Spleen (tissue), 7 donors: ENCODE measurements at regions not wholly inside any gene's neighbourhood (a gene's known extent, or its start where the extent isn't known, plus 50 kb on each side); places are given as distances from the start of the nearest gene placed in this dataset.

Experiments used
- CTCF ChIP-seq, 11 experiments: fragments of 200-600 bp in 7 of 11; fragments of 450-650 bp in 4 of 11; sonication (generic) in 4 of 11; IDR thresholded peaks in 8 of 11; conservative IDR thresholded peaks in 3 of 11; 1 replicate in 7 of 11; 2 replicates in 4 of 11; pipeline versions ENCODE4 v1.4.0 to v1.8.0; 2016 to 2021; ENCODE audit warnings: antibody characterized with exemption in 11 of 11, inconsistent platforms in 4 of 11, mild to moderate bottlenecking in 1 of 11
- POLR2A ChIP-seq, 3 donors: fragments of 450-650 bp; IDR thresholded peaks; one replicate each; pipeline ENCODE4 v1.5.1; 2017; ENCODE audit warnings: antibody characterized with exemption in 3 of 3, mild to moderate bottlenecking in 1 of 3
- POLR2AphosphoS5 ChIP-seq, 3 donors: sonication (generic); formaldehyde crosslinking; IDR thresholded peaks; one replicate each; pipeline ENCODE4 v1.5.1; 2017; ENCODE audit warnings: antibody characterized with exemption in 3 of 3
- donor health status: DM: no; HTN: no; CAD: no; lungs with moderate emphysema.
- donor health status: DM: no; HTN: no; CAD: no.
- donor health status: DM: no; HTN: no; CAD: no.

DNA sequence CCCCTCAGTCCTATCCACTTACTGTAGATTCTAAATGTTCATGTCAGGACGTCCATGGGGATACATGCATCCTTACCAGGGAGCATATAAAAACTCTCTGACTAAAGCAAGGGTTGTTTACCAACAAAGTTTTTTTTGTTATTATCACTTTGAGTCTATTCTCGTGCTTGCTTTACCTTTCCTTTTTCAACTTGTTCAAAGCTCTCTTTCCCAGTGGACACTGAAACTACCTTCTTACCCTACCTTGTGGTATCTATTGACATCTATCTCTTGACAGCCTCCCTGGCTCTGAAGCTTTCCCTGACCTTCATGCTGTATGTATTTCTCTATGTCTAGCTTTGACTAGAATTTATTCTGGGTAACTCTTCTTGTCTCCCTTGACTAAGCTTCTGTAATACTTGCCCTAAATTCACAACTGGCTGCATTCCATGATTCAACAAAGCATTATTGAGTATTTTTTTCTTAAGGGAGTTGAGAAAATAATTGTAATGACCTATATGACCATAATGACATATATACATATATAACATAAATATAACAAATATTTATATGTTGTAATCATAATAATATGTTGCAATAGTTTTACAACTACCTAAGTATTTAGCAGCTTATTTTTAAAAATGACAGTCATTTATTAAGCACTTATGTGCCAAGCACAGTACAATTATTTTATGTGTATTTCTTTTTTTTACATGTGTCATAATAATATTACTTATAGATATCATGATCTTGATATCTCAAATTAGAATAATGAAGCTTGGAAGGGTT, 403.4 kb upstream of the SPRY2 start:
- no peak for TF ChIP-seq POLR2AphosphoS5 (IDR thresholded peaks at IDR 0.05)
- no peak for TF ChIP-seq CTCF (IDR thresholded peaks at IDR 0.05 in 8 of 11, conservative IDR thresholded peaks at IDR 0.05 in 3 of 11)
- TF ChIP-seq POLR2A (IDR thresholded peaks at IDR 0.05): no peak
